Neuron (in vitro differentiated cells): ENCODE measurements at regions not wholly inside any gene's neighbourhood (a gene's known extent, or its start where the extent isn't known, plus 50 kb on each side); places are given as distances from the start of the nearest gene placed in this dataset.
"Not testable (repeated sequence)": the region's sequence is repeated elsewhere in the genome, so short reads cannot be mapped to it uniquely, and the experiment has no call there.

Source experiments
- H2AFZ ChIP-seq: one replicate; pipeline ENCODE4 v1.6.1; 2013; ENCODE audit warnings: low read depth, mild to moderate bottlenecking, inconsistent platforms, low read length, moderate library complexity
- H3K27me3 ChIP-seq: one replicate; pipeline ENCODE4 v1.6.1; 2013; ENCODE audit warnings: low read length; ENCODE audit not compliant: insufficient read depth
- H3K36me3 ChIP-seq: one replicate; pipeline ENCODE4 v1.6.1; 2013; ENCODE audit warnings: low read length; ENCODE audit not compliant: insufficient read depth
- H3K4me1 ChIP-seq: one replicate; pipeline ENCODE4 v1.6.1; 2013; ENCODE audit warnings: low read length; ENCODE audit not compliant: insufficient read depth
- H3K4me3 ChIP-seq: 2 replicates; pipeline ENCODE4 v1.5.1; 2013; ENCODE audit warnings: mild to moderate bottlenecking, low read length, moderate library complexity
- H3K9me3 ChIP-seq: one replicate; pipeline ENCODE4 v1.6.1; 2013; ENCODE audit warnings: low read length

DNA sequence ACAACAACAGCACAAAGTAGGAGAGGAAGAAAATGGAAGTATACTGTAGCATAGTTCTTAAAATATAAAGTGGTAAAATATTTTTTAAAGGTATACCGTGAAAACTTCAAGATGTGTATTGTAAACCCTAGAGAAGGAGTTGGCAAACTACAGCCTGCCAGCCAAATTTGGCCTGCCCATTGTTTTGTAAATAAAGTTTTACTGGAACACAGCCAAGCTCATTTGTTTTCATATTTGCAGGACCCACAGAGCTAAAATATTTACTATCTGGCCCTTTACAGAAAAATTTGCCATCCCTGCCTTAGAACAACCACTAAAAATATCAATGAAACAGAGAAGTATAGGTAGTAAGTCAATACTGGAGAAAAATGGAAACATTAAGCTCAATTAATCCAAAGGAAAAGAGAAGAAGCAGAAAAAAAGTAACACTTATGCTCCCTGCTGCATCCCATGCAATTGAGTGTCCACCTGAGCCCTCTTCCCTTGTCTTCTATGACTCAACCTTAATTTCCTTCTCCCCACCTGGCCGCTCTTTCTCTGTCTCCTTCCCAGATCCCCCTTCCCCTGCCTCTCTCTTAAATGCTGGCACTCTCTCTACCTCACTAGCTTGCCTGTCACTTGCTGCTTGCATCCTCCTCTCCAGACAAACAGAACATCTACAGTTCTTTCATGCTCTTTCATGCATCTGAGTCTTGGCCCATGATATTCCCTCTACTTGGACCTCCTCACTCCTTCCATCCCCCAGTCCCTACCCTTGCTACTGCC, 50.6 kb upstream of the FER start:
- peaks cover 2% of the 10 kb centered on the region for H3K4me1 ChIP-seq
- no peaks in the 10 kb centered on the region for H3K27me3 ChIP-seq
- H2AFZ ChIP-seq: no peak overlapping the region
- no peak overlapping the region for H3K4me3 ChIP-seq
- H3K36me3 ChIP-seq: no peaks in the 10 kb centered on the region
- no peaks in the 10 kb centered on the region for H3K9me3 ChIP-seq

DNA sequence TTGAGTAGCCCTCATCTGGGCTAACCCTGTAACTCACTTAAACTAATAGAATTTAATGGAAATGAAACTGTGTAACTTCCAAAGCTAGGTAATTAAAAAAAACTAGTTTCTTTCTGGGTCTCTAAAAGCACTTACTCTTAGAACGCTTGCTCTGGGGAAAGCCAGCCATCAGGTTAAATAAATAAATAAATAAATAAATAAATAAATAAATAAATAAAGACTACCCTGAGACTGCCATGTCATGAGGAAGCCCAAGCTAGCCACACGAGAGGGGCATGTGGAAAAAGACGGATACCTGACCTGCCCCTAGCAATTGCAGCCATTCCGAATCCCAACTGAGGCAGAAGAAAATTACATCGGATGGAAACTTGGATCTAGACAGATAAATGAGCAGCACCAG, 51.3 kb upstream of the FER start:
- Histone ChIP-seq H3K36me3 (no peaks in the 10 kb centered on the region), H2AFZ (no peak overlapping the region), H3K27me3 (no peaks in the 10 kb centered on the region), H3K4me3 (no peak overlapping the region), H3K9me3 (no peaks in the 10 kb centered on the region), H3K4me1 (peaks cover 2% of the 10 kb centered on the region)

DNA sequence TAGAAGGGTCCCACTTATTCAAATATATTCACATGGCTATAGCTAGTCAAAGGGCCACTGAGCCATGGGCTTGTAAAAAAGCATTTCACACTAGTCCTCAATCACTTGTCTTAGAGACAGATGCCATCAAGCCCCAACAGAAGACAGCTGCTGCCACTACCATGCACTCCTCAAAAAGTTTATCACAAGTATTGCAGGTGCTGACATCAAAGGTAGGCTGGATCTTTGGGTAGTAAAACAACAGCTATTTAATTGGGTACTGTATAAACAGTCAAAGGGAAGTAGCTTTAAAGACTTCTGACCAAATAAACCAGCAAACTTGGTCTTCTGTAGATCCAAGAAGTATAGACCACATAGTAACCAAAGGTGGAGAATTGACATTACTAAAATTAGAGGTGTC, 59.2 kb upstream of the FER start:
- Histone ChIP-seq H2AFZ (no peak overlapping the region), H3K27me3 (no peaks in the 10 kb centered on the region), H3K9me3 (no peaks in the 10 kb centered on the region), H3K4me1 (peaks cover 18% of the 10 kb centered on the region), H3K36me3 (no peaks in the 10 kb centered on the region), H3K4me3 (no peak overlapping the region)

DNA sequence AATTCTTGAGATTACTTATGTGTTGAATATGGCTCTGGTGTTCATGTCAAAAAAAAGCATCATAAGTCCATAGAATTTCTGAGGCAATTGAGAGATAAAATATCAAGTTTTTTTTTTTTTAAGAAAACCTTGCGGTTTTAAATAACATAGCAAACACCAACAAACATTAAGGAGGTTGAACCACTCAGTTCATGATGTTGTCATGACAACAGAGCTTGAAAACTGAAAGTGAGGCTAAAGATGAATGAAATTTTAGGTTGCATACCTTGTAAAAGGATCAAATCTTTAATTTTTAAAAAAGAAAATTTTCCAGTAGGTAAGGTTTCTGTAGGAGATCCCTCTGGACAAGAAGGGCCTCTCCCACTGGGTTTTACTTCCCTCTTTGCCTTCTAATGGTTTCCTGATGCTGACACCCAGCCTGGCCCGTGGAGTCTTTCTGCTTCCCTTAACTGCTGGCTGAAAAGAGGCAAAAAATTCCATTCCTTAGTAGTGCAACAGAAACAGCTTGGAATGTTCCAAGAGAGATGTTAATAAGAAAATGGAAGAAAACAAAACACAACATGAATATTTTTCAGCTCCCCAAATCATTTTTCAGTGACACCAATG, 60.0 kb upstream of the FER start:
- H3K9me3 ChIP-seq: no peaks in the 10 kb centered on the region
- H3K27me3 ChIP-seq: no peaks in the 10 kb centered on the region

DNA sequence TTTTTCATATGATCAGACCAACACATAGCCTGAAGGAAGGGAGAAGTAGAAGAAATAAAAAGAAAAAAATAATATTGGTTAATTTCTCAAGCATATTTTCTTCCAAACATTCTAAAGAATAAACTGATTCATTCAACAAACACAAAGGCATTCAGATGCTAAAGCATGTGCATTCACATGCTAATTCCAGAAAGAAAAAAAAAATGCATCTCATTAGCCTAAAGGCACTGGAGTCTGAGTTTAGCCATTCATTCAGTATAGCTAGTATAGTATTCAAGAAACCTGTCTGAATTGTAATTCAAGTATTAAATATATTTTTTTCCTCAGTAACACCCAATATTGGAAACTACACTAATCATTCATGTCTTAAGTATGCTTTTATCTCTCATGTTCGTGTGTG, 61.0 kb upstream of the FER start:
- Histone ChIP-seq H3K4me1 (peaks cover 18% of the 10 kb centered on the region), H3K9me3 (no peaks in the 10 kb centered on the region), H2AFZ (no peak overlapping the region), H3K4me3 (no peak overlapping the region), H3K27me3 (no peaks in the 10 kb centered on the region), H3K36me3 (no peaks in the 10 kb centered on the region)

More for the DNA sequence above, 60.0 kb upstream of the FER start:
- Histone ChIP-seq H3K36me3 (no peaks in the 10 kb centered on the region), H2AFZ (peak overlapping the region; percentile 31), H3K4me1 (peaks cover 18% of the 10 kb centered on the region), H3K4me3 (no peak overlapping the region)

DNA sequence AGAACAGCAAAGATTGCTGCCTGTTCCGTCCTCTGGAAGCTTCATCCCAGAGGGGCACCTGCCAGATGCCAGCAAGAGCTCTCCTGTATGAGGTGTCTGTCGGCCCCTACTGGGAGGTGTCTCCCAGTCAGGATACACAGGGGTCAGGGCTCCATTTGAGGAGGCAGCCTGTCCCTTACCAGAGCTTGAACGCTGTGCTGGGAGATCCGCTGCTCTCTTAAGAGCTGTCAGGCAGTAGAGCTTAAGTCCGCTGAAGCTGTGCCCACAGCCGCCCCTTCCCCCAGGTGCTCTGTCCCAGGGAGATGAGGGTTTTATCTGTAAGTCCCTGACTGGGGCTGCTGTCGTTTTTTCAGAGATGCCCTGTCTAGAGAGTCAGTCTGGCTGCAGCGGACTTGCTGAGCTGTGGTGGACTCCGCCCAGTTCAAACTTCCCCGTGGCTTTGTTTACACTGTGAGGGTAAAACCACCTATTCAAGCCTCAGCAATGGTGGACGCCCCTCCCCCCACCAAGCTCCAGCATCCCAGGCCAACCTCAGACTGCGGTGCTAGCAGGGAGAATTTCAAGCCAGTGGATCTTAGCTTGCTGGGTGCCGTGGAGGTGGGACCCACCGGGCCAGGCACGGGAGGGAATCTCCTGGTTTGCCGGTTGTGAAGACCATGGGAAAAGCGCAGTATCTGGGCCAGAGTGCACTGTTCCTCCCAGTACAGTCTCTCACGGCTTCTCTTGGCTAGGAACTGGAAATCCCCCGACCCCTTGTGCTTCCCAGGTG, 62.1 kb upstream of the FER start:
- not testable (repeated sequence) for H3K36me3 ChIP-seq, H3K9me3 ChIP-seq, H3K4me3 ChIP-seq, H2AFZ ChIP-seq, H3K27me3 ChIP-seq
- peaks cover 18% of the 10 kb centered on the region for H3K4me1 ChIP-seq

DNA sequence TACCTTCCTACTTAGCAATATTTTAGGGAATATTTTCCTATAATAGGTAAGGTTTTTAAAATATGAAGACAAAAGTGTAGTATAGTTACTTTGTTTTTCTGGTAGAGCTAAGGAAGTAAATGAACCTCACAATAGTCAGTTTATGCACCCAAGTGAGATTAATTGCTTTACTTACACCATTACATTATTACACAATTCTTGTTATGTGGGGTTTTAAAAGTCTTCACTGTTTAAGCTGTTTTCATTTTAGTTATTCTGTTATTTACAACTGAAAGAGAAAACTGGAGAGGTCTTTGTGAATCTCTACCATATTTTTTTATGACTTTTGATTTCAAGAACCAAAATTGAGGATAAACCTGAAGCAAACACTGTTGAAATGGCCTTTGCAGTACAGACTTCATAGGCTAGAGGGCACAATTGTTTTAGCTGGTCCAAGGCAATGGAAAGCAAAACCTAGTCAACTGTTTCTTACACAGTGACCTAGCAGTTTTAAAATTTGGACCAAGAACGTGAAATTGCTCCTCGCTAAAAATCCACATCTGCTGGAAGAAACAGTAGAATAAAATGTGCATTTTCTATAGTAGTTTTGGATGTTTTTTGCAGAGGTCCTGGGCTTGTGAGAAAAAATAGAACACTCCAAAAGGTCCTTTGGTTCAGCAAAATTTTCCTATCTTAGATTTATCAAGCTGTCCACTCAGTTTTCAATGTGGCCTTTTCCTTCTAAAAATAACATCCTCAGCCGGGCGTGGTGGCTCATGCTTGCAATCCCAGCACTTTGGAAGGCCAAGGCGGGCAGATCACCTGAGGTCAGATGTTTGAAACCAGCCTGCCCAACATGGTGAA, 66.4 kb upstream of the FER start:
- Histone ChIP-seq H3K4me1 (peaks cover 2% of the 10 kb centered on the region), H3K4me3 (no peak overlapping the region), H2AFZ (peak overlapping the region; percentile 31), H3K9me3 (no peaks in the 10 kb centered on the region), H3K27me3 (no peaks in the 10 kb centered on the region), H3K36me3 (no peaks in the 10 kb centered on the region)

DNA sequence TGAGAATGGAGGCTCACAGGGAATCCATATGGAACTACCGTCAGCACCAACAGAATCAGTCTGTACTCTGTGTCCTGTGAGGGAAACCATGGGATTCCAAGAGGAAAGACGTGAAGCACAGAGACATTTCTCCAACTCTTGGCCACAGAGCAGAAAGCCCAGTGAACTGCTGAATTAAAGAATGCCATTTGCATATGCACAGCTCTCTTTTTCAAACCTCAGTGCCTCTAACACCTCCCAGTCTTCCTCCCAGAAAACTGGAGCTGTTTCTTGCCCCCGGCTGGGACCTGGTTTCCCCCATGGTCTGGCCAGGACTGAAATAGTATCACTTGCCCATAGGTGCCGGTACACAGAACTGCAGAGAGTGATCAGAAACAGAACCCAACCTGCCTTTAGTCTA, 69.6 kb upstream of the FER start:
- Histone ChIP-seq H3K27me3 (no peaks in the 10 kb centered on the region), H3K36me3 (no peaks in the 10 kb centered on the region), H3K9me3 (no peaks in the 10 kb centered on the region), H3K4me1 (no peaks in the 10 kb centered on the region), H3K4me3 (no peak overlapping the region), H2AFZ (no peak overlapping the region)

DNA sequence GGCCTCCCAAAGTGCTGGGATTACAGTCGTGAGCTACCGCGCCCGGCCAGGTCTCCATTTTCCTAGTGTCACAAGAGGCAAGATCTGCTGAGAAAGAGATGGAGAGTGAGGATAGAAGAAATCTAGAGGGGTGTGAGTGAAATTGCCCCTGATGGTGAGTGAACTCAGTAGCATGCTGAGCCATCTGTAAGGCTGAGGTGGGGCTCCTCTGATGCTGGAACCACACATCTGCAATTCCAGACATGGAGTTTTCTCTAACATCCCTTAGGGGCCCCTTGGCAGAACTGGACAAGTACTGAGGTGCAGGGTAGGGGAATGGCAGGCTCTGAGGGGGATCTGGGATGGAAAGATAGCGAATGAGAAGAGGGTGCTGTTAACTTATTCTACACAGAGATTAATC, 72.0 kb upstream of the FER start:
- H3K27me3 ChIP-seq: no peaks in the 10 kb centered on the region
- no peaks in the 10 kb centered on the region for H3K9me3 ChIP-seq

DNA sequence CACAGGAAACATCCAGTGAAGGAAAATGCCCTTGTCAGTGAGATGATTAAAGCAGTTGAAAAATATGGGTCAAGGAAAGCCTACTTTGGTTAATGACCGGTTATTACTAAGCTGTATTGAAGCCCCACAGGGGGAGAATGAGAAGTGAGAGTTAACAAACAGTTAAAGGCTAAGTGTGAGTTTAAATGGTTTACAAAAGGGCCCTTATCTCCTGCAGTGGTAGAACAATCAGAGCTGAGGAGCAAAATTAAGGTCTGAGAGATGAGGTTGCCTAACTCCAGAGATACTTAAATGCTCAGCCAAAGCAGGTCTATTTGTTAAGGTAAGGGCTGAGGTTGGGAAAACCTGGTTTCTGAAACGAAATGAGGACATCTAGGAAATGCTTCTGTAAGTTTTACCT, 75.1 kb upstream of the FER start:
- Histone ChIP-seq H3K4me1 (no peaks in the 10 kb centered on the region), H2AFZ (no peak overlapping the region), H3K27me3 (no peaks in the 10 kb centered on the region), H3K36me3 (no peaks in the 10 kb centered on the region), H3K4me3 (no peak overlapping the region), H3K9me3 (no peaks in the 10 kb centered on the region)

More for the DNA sequence above, 72.0 kb upstream of the FER start:
- H3K36me3 ChIP-seq: no peaks in the 10 kb centered on the region
- H3K4me3 ChIP-seq: no peak overlapping the region
- no peaks in the 10 kb centered on the region for H3K4me1 ChIP-seq
- H2AFZ ChIP-seq: no peak overlapping the region

DNA sequence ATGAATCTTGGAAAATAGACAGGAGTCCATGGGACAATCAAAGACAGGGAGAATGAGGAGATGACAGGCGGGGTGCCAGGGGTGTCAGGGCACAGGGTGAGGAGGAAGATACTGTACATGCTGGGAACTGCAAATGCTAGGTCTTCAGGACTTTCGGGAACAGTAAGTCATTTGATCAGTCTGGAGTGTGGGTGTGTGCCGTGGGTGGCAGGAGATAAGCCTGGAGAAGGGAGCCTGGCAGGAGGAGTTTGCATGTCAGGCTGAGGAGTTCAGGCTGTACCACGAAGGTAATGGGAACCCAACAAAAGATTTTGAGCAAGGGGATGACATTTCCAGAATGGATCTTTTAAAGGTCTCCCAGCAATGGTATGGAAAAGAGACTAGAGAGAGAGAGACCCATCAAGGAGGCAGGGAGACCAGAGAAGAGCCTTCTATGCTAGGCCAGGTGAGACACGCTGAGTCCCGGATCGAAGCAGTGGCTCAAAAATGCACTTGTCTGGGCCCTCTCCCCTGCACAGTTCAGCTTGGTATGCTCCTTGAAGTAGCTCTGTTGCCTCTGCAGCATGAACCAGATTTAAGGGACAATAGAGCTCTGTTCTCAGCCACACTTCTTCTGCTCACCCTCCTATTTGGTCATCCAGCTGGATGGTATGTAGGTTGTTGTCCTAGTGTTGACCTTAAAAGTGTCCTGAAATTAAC, 77.0 kb upstream of the FER start:
- Histone ChIP-seq H3K4me3 (no peak overlapping the region), H2AFZ (no peak overlapping the region), H3K27me3 (no peaks in the 10 kb centered on the region), H3K36me3 (no peaks in the 10 kb centered on the region), H3K9me3 (no peaks in the 10 kb centered on the region), H3K4me1 (no peaks in the 10 kb centered on the region)

DNA sequence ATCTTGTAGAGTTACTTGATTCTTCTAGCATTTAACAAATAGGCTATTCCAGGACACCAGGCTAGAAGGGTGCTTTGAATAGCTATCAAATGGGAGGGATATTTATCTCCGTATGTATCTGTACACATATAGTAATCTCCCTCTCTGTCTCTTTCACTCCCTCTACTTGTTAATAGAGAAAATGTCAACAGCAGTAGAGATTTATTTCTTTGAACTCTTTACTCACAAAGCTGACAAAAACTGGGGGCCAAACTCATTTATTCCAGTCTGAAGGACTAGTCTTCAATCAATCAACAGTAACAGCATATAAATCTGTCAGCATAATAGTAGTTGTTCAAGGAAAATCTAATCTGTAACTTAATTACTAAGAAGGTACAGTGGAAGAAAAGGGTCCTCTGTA, 78.2 kb upstream of the FER start:
- Histone ChIP-seq H3K27me3 (no peaks in the 10 kb centered on the region), H2AFZ (no peak overlapping the region), H3K36me3 (no peaks in the 10 kb centered on the region), H3K4me1 (no peaks in the 10 kb centered on the region), H3K4me3 (no peak overlapping the region), H3K9me3 (no peaks in the 10 kb centered on the region)
